HCT116 (cell line): ENCODE measurements at regions not wholly inside any gene's neighbourhood (a gene's known extent, or its start where the extent isn't known, plus 50 kb on each side); places are given as distances from the start of the nearest gene placed in this dataset.

Experiments
- ATAC-seq: fragments of 200-7000 bp; cut with Tn5 transposase; 2 replicates; pipeline ENCODE4 v1.9.1; 2020; ENCODE audit warnings: mild to moderate bottlenecking, moderate library complexity
- BruUV-seq: library from RNA; stranded (reverse); fragments of 400-500 nt; replicated peaks from 2 replicates; lab custom pipeline; 2021; lab: Mats Ljungman, UMichigan
- CTCF ChIA-PET: fragments of 300-600 bp; sonication (Branson Sonifier 250); formaldehyde crosslinking; loops from one replicate; lab custom pipeline; 2021; ENCODE audit warnings: antibody characterized with exemption; lab: Charles Lee
- POLR2A ChIA-PET: fragments of 300-600, 350-600 bp; sonication (Branson Sonifier 250); formaldehyde crosslinking; loops from one replicate; lab custom pipeline; 2021; ENCODE audit warnings: antibody characterized with exemption; lab: Charles Lee
- RAD21 ChIA-PET, 2 experiments: fragments of 300-600 bp; sonication (Branson Sonifier 250); formaldehyde crosslinking; loops; one replicate each; lab custom pipeline; 2023; ENCODE audit warnings: low total read pairs in 2 of 2; ENCODE audit not compliant: uncharacterized antibody in 2 of 2, unreplicated experiment in 2 of 2, low non-redundant PET in 1 of 2; lab: Charles Lee
- DNase-seq: peaks from one replicate; pipeline ENCODE4 v3.0.0-alpha.2; 2010; ENCODE audit warnings: low read depth, low spot score
- H2AFZ ChIP-seq: fragments of 200-600 bp; shearing (Covaris generic), sonication (generic); 2 replicates; pipeline ENCODE4 v1.6.1; 2017; ENCODE audit warnings: low read depth, mixed run types, mixed read lengths, antibody characterized with exemption, low read length; ENCODE audit not compliant: poor library complexity, severe bottlenecking
- H3K27ac ChIP-seq: 2 replicates; pipeline ENCODE4 v1.5.1; 2012; ENCODE audit warnings: low read depth, low read length
- H3K27me3 ChIP-seq: fragments of 200-600 bp; sonication (generic); 2 replicates; pipeline ENCODE4 v1.6.1; 2016; ENCODE audit warnings: mixed run types, low read length, mixed read lengths; ENCODE audit not compliant: insufficient read depth
- H3K36me3 ChIP-seq, 2 experiments: fragments of 200-500 bp in 1 of 2; fragments of 200-600 bp in 1 of 2; sonication (Bioruptor generic) in 1 of 2; sonication (generic) in 1 of 2; 2 replicates each; pipeline versions ENCODE4 v1.5.1 to v1.6.1; 2014 to 2016; ENCODE audit warnings: low read length in 2 of 2, inconsistent platforms in 1 of 2, mixed read lengths in 1 of 2, mixed run types in 1 of 2; ENCODE audit not compliant: insufficient read depth in 2 of 2, control insufficient read depth in 1 of 2
- H3K4me1 ChIP-seq, 2 experiments: fragments of 200-600 bp in 1 of 2; sonication (generic) in 1 of 2; 2 replicates each; pipeline versions ENCODE4 v1.5.1 to v1.6.1; 2012 to 2017; ENCODE audit warnings: low read length in 2 of 2, inconsistent platforms in 1 of 2, mild to moderate bottlenecking in 1 of 2, mixed read lengths in 1 of 2, mixed run types in 1 of 2, moderate library complexity in 1 of 2; ENCODE audit not compliant: insufficient read depth in 2 of 2, control insufficient read depth in 1 of 2
- H3K4me2 ChIP-seq: fragments of 200-600 bp; sonication (generic); 2 replicates; pipeline ENCODE4 v1.6.1; 2017; ENCODE audit warnings: mixed run types, low read length, mixed read lengths
- H3K4me3 ChIP-seq, 2 experiments: fragments of 200-600 bp in 1 of 2; sonication (generic) in 1 of 2; replicated peaks in 1 of 2; 2 replicates each; pipeline ENCODE4 v1.5.1; 2011 to 2016; ENCODE audit warnings: low read length in 2 of 2, control low read depth in 1 of 2, low read depth in 1 of 2, mild to moderate bottlenecking in 1 of 2, mixed read lengths in 1 of 2, mixed run types in 1 of 2
- H3K79me2 ChIP-seq: fragments of 200-600 bp; sonication (generic); 2 replicates; pipeline ENCODE4 v1.6.1; 2017; ENCODE audit warnings: mild to moderate bottlenecking, mixed run types, low read length, moderate library complexity, mixed read lengths; ENCODE audit not compliant: insufficient read depth
- H3K9ac ChIP-seq: fragments of 200-600 bp; sonication (generic); 2 replicates; pipeline ENCODE4 v1.6.1; 2016; ENCODE audit warnings: low read length, mixed read lengths
- H3K9me2 ChIP-seq: fragments of 200-600 bp; sonication (generic), shearing (Covaris generic); 2 replicates; pipeline ENCODE4 v1.6.1; 2017; ENCODE audit warnings: mixed run types, mild to moderate bottlenecking, moderate library complexity; ENCODE audit not compliant: insufficient read depth
- H3K9me3 ChIP-seq, 2 experiments: fragments of 200-500 bp in 1 of 2; fragments of 200-600 bp in 1 of 2; sonication (Bioruptor generic) in 1 of 2; sonication (generic) in 1 of 2; 2 replicates each; pipeline ENCODE4 v1.6.1; 2014 to 2017; ENCODE audit warnings: low read length in 2 of 2, mixed read lengths in 2 of 2, inconsistent platforms in 1 of 2, low read depth in 1 of 2, mild to moderate bottlenecking in 1 of 2, mixed run types in 1 of 2, moderate library complexity in 1 of 2; ENCODE audit not compliant: control insufficient read depth in 1 of 2, insufficient read depth in 1 of 2
- H4K20me1 ChIP-seq: fragments of 200-600 bp; sonication (generic), shearing (Covaris generic); 2 replicates; pipeline ENCODE4 v1.6.1; 2017; ENCODE audit warnings: mixed run types, mild to moderate bottlenecking, moderate library complexity; ENCODE audit not compliant: insufficient read depth
- CBX3 ChIP-seq: IDR thresholded peaks from 2 replicates; pipeline ENCODE4 v1.6.1; 2012; ENCODE audit warnings: low read depth
- CEBPB ChIP-seq: IDR thresholded peaks from 2 replicates; pipeline ENCODE4 v1.6.1; 2012; ENCODE audit warnings: low read depth
- CTCF ChIP-seq, 3 experiments: fragments of 200-600 bp in 1 of 3; sonication (generic) in 1 of 3; IDR thresholded peaks in 2 of 3; conservative IDR thresholded peaks in 1 of 3; 2 replicates each; pipeline ENCODE4 v1.5.1; 2012 to 2017; ENCODE audit warnings: low read depth in 2 of 3, low read length in 2 of 3, antibody characterized with exemption in 1 of 3, borderline replicate concordance in 1 of 3, control low read depth in 1 of 3, mild to moderate bottlenecking in 1 of 3, mixed read lengths in 1 of 3, mixed run types in 1 of 3, moderate library complexity in 1 of 3; ENCODE audit not compliant: insufficient read depth in 1 of 3
- EGR1 ChIP-seq: IDR thresholded peaks from 2 replicates; pipeline ENCODE4 v1.6.1; 2012; ENCODE audit warnings: low read depth
- ELF1 ChIP-seq: IDR thresholded peaks from 2 replicates; pipeline ENCODE4 v1.6.1; 2012; ENCODE audit warnings: low read depth, borderline replicate concordance
- EZH2 ChIP-seq: fragments of 200-600 bp; sonication (generic); IDR thresholded peaks from 2 replicates; pipeline ENCODE4 v1.6.1; 2017; ENCODE audit warnings: antibody characterized with exemption, mixed run types
- EZH2phosphoT487 ChIP-seq: fragments of 200-600 bp; IDR thresholded peaks from 2 replicates; pipeline ENCODE4 v1.6.1; 2018; ENCODE audit warnings: antibody characterized with exemption, borderline replicate concordance
- FOSL1 ChIP-seq: IDR thresholded peaks from 2 replicates; pipeline ENCODE4 v1.6.1; 2012; ENCODE audit warnings: low read depth
- JUND ChIP-seq: IDR thresholded peaks from 2 replicates; pipeline ENCODE4 v1.6.1; 2012
- POLR2A ChIP-seq: IDR thresholded peaks from 2 replicates; pipeline ENCODE4 v1.7.0; 2011; ENCODE audit warnings: borderline replicate concordance; ENCODE audit not compliant: insufficient read depth, insufficient read length; ENCODE audit errors: extremely low read depth
- POLR2AphosphoS5 ChIP-seq: IDR thresholded peaks from 2 replicates; pipeline ENCODE4 v1.6.1; 2011; ENCODE audit warnings: mild to moderate bottlenecking, low read depth, low read length, moderate library complexity
- SIN3A ChIP-seq: IDR thresholded peaks from 2 replicates; pipeline ENCODE4 v1.6.1; 2012; ENCODE audit warnings: low read depth
- SP1 ChIP-seq: IDR thresholded peaks from 2 replicates; pipeline ENCODE4 v1.6.1; 2012; ENCODE audit warnings: low read depth
- SRF ChIP-seq: IDR thresholded peaks from 2 replicates; pipeline ENCODE4 v1.6.1; 2012; ENCODE audit warnings: low read depth
- YY1 ChIP-seq: IDR thresholded peaks from 2 replicates; pipeline ENCODE4 v1.6.1; 2011; ENCODE audit warnings: low read length, low read depth, moderate library complexity, mild to moderate bottlenecking; ENCODE audit not compliant: insufficient replicate concordance; ENCODE audit errors: extremely low read depth
- ZFX ChIP-seq: fragments of 450-650 bp; IDR thresholded peaks from 2 replicates; pipeline ENCODE4 v1.6.1; 2017
- ZNF274 ChIP-seq: fragments of 200-500 bp; sonication (Bioruptor generic); IDR thresholded peaks from 2 replicates; pipeline ENCODE4 v1.6.1; 2014; ENCODE audit warnings: mild to moderate bottlenecking, low read depth, low read length, inconsistent platforms
- intact Hi-C: fragments of 100-400 bp; cut with micrococcal nuclease; formaldehyde crosslinking; loops from 2 replicates; pipeline ENCODE4 v1.10.0; 2022

GRCh38 chr13:68995972-68996667, 1111.5 kb upstream of the ATXN8OS start:
- H3K27ac ChIP-seq, result no peak overlapping the region
- ChIA-PET RAD21 (no interaction called here), CTCF (no interaction called here), POLR2A (no interaction called here)
- DNase-seq (no peak), ATAC-seq (no peak)
- BruUV-seq, result no TSS peak
- H3K4me2 ChIP-seq, result no peak overlapping the region
- H3K4me3 ChIP-seq, result no peak overlapping the region
- H4K20me1 ChIP-seq, result no peaks in the 10 kb centered on the region
- H3K36me3 ChIP-seq, result no peaks in the 10 kb centered on the region
- intact Hi-C loops, result no loop called here
- peaks cover 0 to 4% of the 10 kb centered on the region in 2 experiments; a peak in 2 of 4 replicates for H3K9me3 ChIP-seq
- H3K9ac ChIP-seq, result no peak overlapping the region
- TF ChIP-seq EZH2phosphoT487, result no peak
- no peak for TF ChIP-seq POLR2A
- no peak for TF ChIP-seq ZNF274
- TF ChIP-seq ZFX, result no peak
- TF ChIP-seq CBX3, result no peak
- no peak for TF ChIP-seq ELF1
- no peaks in the 10 kb centered on the region for H3K79me2 ChIP-seq
- H3K9me2 ChIP-seq, result no peaks in the 10 kb centered on the region
- H3K27me3 ChIP-seq, result no peaks in the 10 kb centered on the region
- H2AFZ ChIP-seq, result no peak overlapping the region
- H3K4me1 ChIP-seq, result no peaks in the 10 kb centered on the region

- H4K20me1 ChIP-seq, result no peaks in the 10 kb centered on the region
- BruUV-seq, result no TSS peak
- 0 out of 4 replicates have a peak, but pooled peaks cover 0 to 4% of the 10 kb centered on the region in 2 experiments for H3K9me3 ChIP-seq
- no peaks in the 10 kb centered on the region for H3K4me1 ChIP-seq
- no peaks in the 10 kb centered on the region for H3K9me2 ChIP-seq
- no peaks in the 10 kb centered on the region for H3K27me3 ChIP-seq
- no peak overlapping the region for H3K27ac ChIP-seq
- CTCF ChIA-PET, result no interaction called here
- H2AFZ ChIP-seq, result no peak overlapping the region
- no peaks in the 10 kb centered on the region for H3K36me3 ChIP-seq
- no peak for ATAC-seq
- H3K4me3 ChIP-seq, result no peak overlapping the region
- no peak overlapping the region for H3K4me2 ChIP-seq
- no peaks in the 10 kb centered on the region for H3K79me2 ChIP-seq
- H3K9ac ChIP-seq, result no peak overlapping the region
- no peak for DNase-seq
- RAD21 ChIA-PET, result no interaction called here
- POLR2A ChIA-PET, result no interaction called here
- intact Hi-C loops, result no loop called here
- TF ChIP-seq YY1, result no peak
- TF ChIP-seq EGR1, result no peak
- no peak for TF ChIP-seq ZFX
- no peak for TF ChIP-seq SP1
- TF ChIP-seq SIN3A, result no peak
- no peak for TF ChIP-seq EZH2
- TF ChIP-seq JUND, result no peak
- no peak for TF ChIP-seq CTCF (IDR thresholded peaks at IDR 0.05 in 2 of 3, conservative IDR thresholded peaks at IDR 0.05 in 1 of 3; ENCODE audit: borderline replicate concordance in 1 of 3, insufficient read depth in 1 of 3, low read depth in 2 of 3, low read length in 2 of 3)
- no peak for TF ChIP-seq POLR2AphosphoS5
- TF ChIP-seq CEBPB, result no peak
- no peak for TF ChIP-seq FOSL1
- no peak for TF ChIP-seq SRF
Measured at GRCh38 chr13:68993154-68993553, 1114.5 kb upstream of the ATXN8OS start.
